ENCODE measurements at regions not wholly inside any gene's neighbourhood (a gene's known extent, or its start where the extent isn't known, plus 50 kb on each side); places are given as distances from the start of the nearest gene placed in this dataset.

- Histone ChIP-seq H3K27ac (ENCODE audit: low read length) (no peak overlapping the region), H3K9me3 (ENCODE audit: insufficient read depth, low read length) (no peaks in the 10 kb centered on the region), H3K4me2 (ENCODE audit: low read length) (no peak overlapping the region), H3K36me3 (replicated peaks; ENCODE audit: low read depth, low read length) (no peaks in the 10 kb centered on the region), H3K79me2 (ENCODE audit: low read length) (no peaks in the 10 kb centered on the region), H2AFZ (ENCODE audit: low read depth, low read length) (no peak overlapping the region), H3K27me3 (ENCODE audit: low read depth, low read length) (no peaks in the 10 kb centered on the region), H3K9ac (ENCODE audit: low read length) (no peak overlapping the region), H3K4me3 (ENCODE audit: low read length) (no peak overlapping the region), H3K4me1 (ENCODE audit: low read length) (no peaks in the 10 kb centered on the region), H4K20me1 (ENCODE audit: insufficient read depth, low read length) (no peaks in the 10 kb centered on the region)
- no peak for TF ChIP-seq CTCF (IDR thresholded peaks at IDR 0.05; ENCODE audit: low read depth, low read length)
Observed at GRCh38 chrX:69388526-69388925, 115.6 kb upstream of the NALF2 start.

GRCh38 chrX:69387567-69388487 is 116.3 kb upstream of the NALF2 start:
- Histone ChIP-seq H3K79me2 (ENCODE audit: low read length) (no peaks in the 10 kb centered on the region), H3K9me3 (ENCODE audit: insufficient read depth, low read length) (no peaks in the 10 kb centered on the region), H3K4me2 (ENCODE audit: low read length) (peak overlapping the region; percentile 45), H3K4me3 (ENCODE audit: low read length) (no peak overlapping the region), H3K9ac (ENCODE audit: low read length) (no peak overlapping the region), H3K27ac (ENCODE audit: low read length) (no peak overlapping the region), H3K36me3 (replicated peaks; ENCODE audit: low read depth, low read length) (no peaks in the 10 kb centered on the region), H2AFZ (ENCODE audit: low read depth, low read length) (no peak overlapping the region), H4K20me1 (ENCODE audit: insufficient read depth, low read length) (no peaks in the 10 kb centered on the region), H3K4me1 (ENCODE audit: low read length) (no peaks in the 10 kb centered on the region), H3K27me3 (ENCODE audit: low read depth, low read length) (no peaks in the 10 kb centered on the region)
- TF ChIP-seq EZH2phosphoT487 (IDR thresholded peaks at IDR 0.05; ENCODE audit: low read depth) (no peak), CTCF (IDR thresholded peaks at IDR 0.05; ENCODE audit: low read depth, low read length) (peak; percentile 77)

GRCh38 chrX:69386681-69387080 is 117.4 kb upstream of the NALF2 start:
- Histone ChIP-seq H3K27ac (ENCODE audit: low read length) (no peak overlapping the region), H4K20me1 (ENCODE audit: insufficient read depth, low read length) (no peaks in the 10 kb centered on the region), H2AFZ (ENCODE audit: low read depth, low read length) (no peak overlapping the region), H3K9me3 (ENCODE audit: insufficient read depth, low read length) (no peaks in the 10 kb centered on the region), H3K27me3 (ENCODE audit: low read depth, low read length) (no peaks in the 10 kb centered on the region), H3K79me2 (ENCODE audit: low read length) (no peaks in the 10 kb centered on the region), H3K4me2 (ENCODE audit: low read length) (no peak overlapping the region), H3K4me1 (ENCODE audit: low read length) (no peaks in the 10 kb centered on the region), H3K36me3 (replicated peaks; ENCODE audit: low read depth, low read length) (no peaks in the 10 kb centered on the region), H3K4me3 (ENCODE audit: low read length) (no peak overlapping the region), H3K9ac (ENCODE audit: low read length) (no peak overlapping the region)
- TF ChIP-seq EZH2phosphoT487 (IDR thresholded peaks at IDR 0.05; ENCODE audit: low read depth) (no peak), CTCF (IDR thresholded peaks at IDR 0.05; ENCODE audit: low read depth, low read length) (no peak)

GRCh38 chrX:69379412-69379811 is 124.7 kb upstream of the NALF2 start:
- no peak overlapping the region for H2AFZ ChIP-seq (ENCODE audit: low read depth, low read length)
- H3K4me3 ChIP-seq (ENCODE audit: low read length) = no peak overlapping the region
- TF ChIP-seq CTCF (IDR thresholded peaks at IDR 0.05; ENCODE audit: low read depth, low read length) (no peak), EZH2phosphoT487 (IDR thresholded peaks at IDR 0.05; ENCODE audit: low read depth) (no peak)
- no peaks in the 10 kb centered on the region for H3K36me3 ChIP-seq (replicated peaks; ENCODE audit: low read depth, low read length)
- H3K4me1 ChIP-seq (ENCODE audit: low read length) = no peaks in the 10 kb centered on the region
- H3K79me2 ChIP-seq (ENCODE audit: low read length) = no peaks in the 10 kb centered on the region
- no peaks in the 10 kb centered on the region for H4K20me1 ChIP-seq (ENCODE audit: insufficient read depth, low read length)
- no peaks in the 10 kb centered on the region for H3K27me3 ChIP-seq (ENCODE audit: low read depth, low read length)
- no peak overlapping the region for H3K4me2 ChIP-seq (ENCODE audit: low read length)
- H3K27ac ChIP-seq (ENCODE audit: low read length) = no peak overlapping the region
- H3K9me3 ChIP-seq (ENCODE audit: insufficient read depth, low read length) = no peaks in the 10 kb centered on the region
- H3K9ac ChIP-seq (ENCODE audit: low read length) = no peak overlapping the region

Data from OCI-LY3 (cell line).